Medulla oblongata (tissue), 1 donor: ENCODE measurements at regions not wholly inside any gene's neighbourhood (a gene's known extent, or its start where the extent isn't known, plus 50 kb on each side); places are given as distances from the start of the nearest gene placed in this dataset.

Experiments used
- DNase-seq: peaks from one replicate; pipeline ENCODE4 v3.0.0-alpha.2; 2015; ENCODE audit errors: extremely low spot score

GRCh38 chr6:9409126-9409525 is 973.8 kb upstream of the SLC35B3 start:
- DNase-seq, result no peak

GRCh38 chr6:9408402-9409117 is 973.2 kb upstream of the SLC35B3 start:
- no peak for DNase-seq

GRCh38 chr6:9405825-9406224 is 970.5 kb upstream of the SLC35B3 start:
- DNase-seq, result no peak

- DNase-seq, result no peak
Measured at GRCh38 chr6:9405369-9405768, 970.0 kb upstream of the SLC35B3 start.

- no peak for DNase-seq
Measured at GRCh38 chr6:9404351-9405146, 969.2 kb upstream of the SLC35B3 start.

- no peak for DNase-seq
Measured at GRCh38 chr6:9403736-9404135, 968.4 kb upstream of the SLC35B3 start.

- DNase-seq, result no peak
Measured at GRCh38 chr6:9401960-9402359, 966.6 kb upstream of the SLC35B3 start.

- DNase-seq, result no peak
Measured at GRCh38 chr6:9399916-9400315, 964.6 kb upstream of the SLC35B3 start.

- DNase-seq, result no peak
Measured at GRCh38 chr6:9398767-9399373, 963.5 kb upstream of the SLC35B3 start.

GRCh38 chr6:9398071-9398766 is 962.9 kb upstream of the SLC35B3 start:
- DNase-seq, result no peak

GRCh38 chr6:9388596-9388995 is 953.3 kb upstream of the SLC35B3 start:
- no peak for DNase-seq

GRCh38 chr6:9380568-9380967 is 945.2 kb upstream of the SLC35B3 start:
- no peak for DNase-seq

- no peak for DNase-seq
Measured at GRCh38 chr6:9373308-9373707, 938.0 kb upstream of the SLC35B3 start.

- no peak for DNase-seq
Measured at GRCh38 chr6:9370480-9370879, 935.1 kb upstream of the SLC35B3 start.

- DNase-seq, result no peak
Measured at GRCh38 chr6:9365378-9365777, 930.0 kb upstream of the SLC35B3 start.

- DNase-seq, result no peak
Measured at GRCh38 chr6:9361749-9362148, 926.4 kb upstream of the SLC35B3 start.

- no peak for DNase-seq
Measured at GRCh38 chr6:9360881-9361280, 925.5 kb upstream of the SLC35B3 start.

GRCh38 chr6:9347608-9348007 is 912.3 kb upstream of the SLC35B3 start:
- DNase-seq, result no peak

- DNase-seq, result no peak
Measured at GRCh38 chr6:9346923-9347322, 911.6 kb upstream of the SLC35B3 start.

- no peak for DNase-seq
Measured at GRCh38 chr6:9335431-9335830, 900.1 kb upstream of the SLC35B3 start.

GRCh38 chr6:9334979-9335378 is 899.6 kb upstream of the SLC35B3 start:
- DNase-seq, result no peak

GRCh38 chr6:9332241-9332780 is 897.0 kb upstream of the SLC35B3 start:
- no peak for DNase-seq
